Mammary epithelial cell (primary cell): ENCODE measurements at regions not wholly inside any gene's neighbourhood (a gene's known extent, or its start where the extent isn't known, plus 50 kb on each side); places are given as distances from the start of the nearest gene placed in this dataset.

Experiments
- CTCF ChIP-seq, 2 donors: IDR thresholded peaks in 1 of 2; conservative IDR thresholded peaks in 1 of 2; 2 replicates each; pipeline ENCODE4 v1.5.1; 2011 to 2012; ENCODE audit warnings: inconsistent platforms in 2 of 2, low read length in 2 of 2, mild to moderate bottlenecking in 2 of 2, control low read depth in 1 of 2, low read depth in 1 of 2; ENCODE audit not compliant: insufficient read depth in 1 of 2; ENCODE audit errors: extremely low read depth in 1 of 2
- EZH2 ChIP-seq: IDR thresholded peaks from 2 replicates; pipeline ENCODE4 v1.6.1; 2012; ENCODE audit warnings: low read length, inconsistent platforms, borderline replicate concordance

GRCh38 chr9:615756-616155, 225.7 kb upstream of the DMRT1 start:
- peak in 1 of 2 donors; percentile 21 for TF ChIP-seq CTCF (conservative IDR thresholded peaks at IDR 0.05 in 1 of 2, IDR thresholded peaks at IDR 0.05 in 1 of 2; ENCODE audit: extremely low read depth in 1 of 2, insufficient read depth in 1 of 2, low read depth in 1 of 2, low read length in 2 of 2)
- no peak for TF ChIP-seq EZH2
